ENCODE measurements at regions not wholly inside any gene's neighbourhood (a gene's known extent, or its start where the extent isn't known, plus 50 kb on each side); places are given as distances from the start of the nearest gene placed in this dataset.

DNA sequence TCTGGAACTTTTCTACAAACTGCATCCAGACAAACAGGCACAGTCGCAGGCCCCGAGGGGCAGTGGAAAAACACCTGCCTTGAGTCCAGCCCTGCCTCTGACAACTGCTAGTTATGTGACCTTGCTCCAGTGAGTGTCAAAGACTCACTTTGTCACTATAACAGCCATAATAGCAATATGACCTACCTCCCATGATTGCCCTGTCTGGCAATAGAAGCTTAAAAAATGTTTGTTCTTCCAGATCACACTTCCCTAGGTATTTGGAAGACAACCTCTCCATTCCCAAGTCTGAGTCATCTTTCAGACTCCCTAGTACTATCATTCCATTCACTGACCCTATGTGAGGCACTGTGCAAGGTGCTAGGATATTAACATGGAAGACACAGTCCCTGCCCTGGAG lies 74.5 kb downstream of the RPL27A start:
- TF ChIP-seq, protein P1, sequence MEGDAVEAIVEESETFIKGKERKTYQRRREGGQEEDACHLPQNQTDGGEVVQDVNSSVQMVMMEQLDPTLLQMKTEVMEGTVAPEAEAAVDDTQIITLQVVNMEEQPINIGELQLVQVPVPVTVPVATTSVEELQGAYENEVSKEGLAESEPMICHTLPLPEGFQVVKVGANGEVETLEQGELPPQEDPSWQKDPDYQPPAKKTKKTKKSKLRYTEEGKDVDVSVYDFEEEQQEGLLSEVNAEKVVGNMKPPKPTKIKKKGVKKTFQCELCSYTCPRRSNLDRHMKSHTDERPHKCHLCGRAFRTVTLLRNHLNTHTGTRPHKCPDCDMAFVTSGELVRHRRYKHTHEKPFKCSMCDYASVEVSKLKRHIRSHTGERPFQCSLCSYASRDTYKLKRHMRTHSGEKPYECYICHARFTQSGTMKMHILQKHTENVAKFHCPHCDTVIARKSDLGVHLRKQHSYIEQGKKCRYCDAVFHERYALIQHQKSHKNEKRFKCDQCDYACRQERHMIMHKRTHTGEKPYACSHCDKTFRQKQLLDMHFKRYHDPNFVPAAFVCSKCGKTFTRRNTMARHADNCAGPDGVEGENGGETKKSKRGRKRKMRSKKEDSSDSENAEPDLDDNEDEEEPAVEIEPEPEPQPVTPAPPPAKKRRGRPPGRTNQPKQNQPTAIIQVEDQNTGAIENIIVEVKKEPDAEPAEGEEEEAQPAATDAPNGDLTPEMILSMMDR (IDR thresholded peaks at IDR 0.05): no peak
- H3K9me3 Mint-ChIP-seq (ENCODE audit: unreplicated experiment): no peaks in the 10 kb centered on the region
- DNase-seq (ENCODE audit: extremely low spot score, unreplicated experiment): no peak
- H3K4me3 Mint-ChIP-seq (ENCODE audit: unreplicated experiment): no peak overlapping the region
- no peaks in the 10 kb centered on the region for H3K36me3 Mint-ChIP-seq (ENCODE audit: unreplicated experiment)
- H3K27me3 Mint-ChIP-seq (ENCODE audit: unreplicated experiment): no peaks in the 10 kb centered on the region
- H3K4me1 Mint-ChIP-seq (ENCODE audit: unreplicated experiment): peaks cover 34% of the 10 kb centered on the region
- H3K27ac Mint-ChIP-seq (ENCODE audit: unreplicated experiment): peak overlapping the region; percentile 40

DNA sequence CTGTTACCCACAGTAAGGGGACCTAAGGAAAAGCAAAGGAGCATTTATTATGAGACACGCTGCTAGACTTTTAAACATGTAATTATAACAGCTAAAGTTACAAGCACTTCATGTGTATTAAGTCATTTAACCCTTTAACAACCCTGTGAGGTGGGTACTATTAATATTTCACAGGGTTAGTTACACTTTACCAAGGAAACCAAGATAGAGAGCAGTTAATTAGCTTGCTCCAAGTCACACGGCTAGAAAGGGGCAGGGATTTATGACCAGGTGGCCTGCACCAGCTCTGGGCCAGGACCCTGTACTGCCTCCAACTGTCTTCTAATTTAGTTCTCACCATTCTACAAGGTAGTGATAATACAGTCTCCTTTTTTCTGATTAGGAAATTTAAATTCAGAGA lies 74.9 kb downstream of the RPL27A start:
- Mint-ChIP-seq H3K9me3 (ENCODE audit: unreplicated experiment) (no peaks in the 10 kb centered on the region), H3K27ac (ENCODE audit: unreplicated experiment) (peak overlapping the region; percentile 40), H3K36me3 (ENCODE audit: unreplicated experiment) (no peaks in the 10 kb centered on the region), H3K4me1 (ENCODE audit: unreplicated experiment) (peaks cover 34% of the 10 kb centered on the region), H3K4me3 (ENCODE audit: unreplicated experiment) (no peak overlapping the region), H3K27me3 (ENCODE audit: unreplicated experiment) (no peaks in the 10 kb centered on the region)
- DNase-seq (ENCODE audit: extremely low spot score, unreplicated experiment): no peak
- TF ChIP-seq, protein P1 (IDR thresholded peaks at IDR 0.05): no peak

DNA sequence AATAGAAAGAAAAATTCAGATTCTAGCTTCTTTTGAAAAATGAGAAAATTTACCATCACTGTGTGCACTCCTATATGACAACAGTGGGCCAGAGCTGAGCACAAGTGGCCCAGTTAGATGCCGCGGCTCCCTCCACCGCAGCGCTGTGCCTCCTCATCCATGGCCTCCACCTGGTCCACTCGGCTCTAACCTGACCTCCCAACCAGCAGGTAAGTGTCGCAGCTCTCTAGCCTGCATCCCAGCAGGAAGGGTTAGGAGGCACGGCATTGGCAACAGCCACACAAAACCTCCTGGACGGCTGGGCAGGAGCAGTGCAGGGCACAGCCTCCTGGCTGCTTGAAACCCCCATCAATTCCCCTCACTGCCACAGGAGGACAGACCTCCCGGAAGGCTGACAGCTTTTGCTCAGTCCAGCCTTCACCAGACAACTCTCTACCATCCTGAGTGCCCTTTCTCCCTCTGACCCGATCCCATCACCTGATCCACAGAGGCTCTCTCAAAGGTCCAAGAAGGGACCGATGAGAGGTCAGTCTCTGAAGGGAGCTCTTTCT lies 76.1 kb downstream of the RPL27A start:
- no peak overlapping the region for H3K27ac Mint-ChIP-seq (ENCODE audit: unreplicated experiment)
- TF ChIP-seq, protein P1 (IDR thresholded peaks at IDR 0.05): no peak
- H3K4me1 Mint-ChIP-seq (ENCODE audit: unreplicated experiment): peaks cover 42% of the 10 kb centered on the region
- H3K27me3 Mint-ChIP-seq (ENCODE audit: unreplicated experiment): no peaks in the 10 kb centered on the region
- no peak overlapping the region for H3K4me3 Mint-ChIP-seq (ENCODE audit: unreplicated experiment)
- H3K36me3 Mint-ChIP-seq (ENCODE audit: unreplicated experiment): peaks cover 9% of the 10 kb centered on the region
- H3K9me3 Mint-ChIP-seq (ENCODE audit: unreplicated experiment): no peaks in the 10 kb centered on the region
- no peak for DNase-seq (ENCODE audit: extremely low spot score, unreplicated experiment)

DNA sequence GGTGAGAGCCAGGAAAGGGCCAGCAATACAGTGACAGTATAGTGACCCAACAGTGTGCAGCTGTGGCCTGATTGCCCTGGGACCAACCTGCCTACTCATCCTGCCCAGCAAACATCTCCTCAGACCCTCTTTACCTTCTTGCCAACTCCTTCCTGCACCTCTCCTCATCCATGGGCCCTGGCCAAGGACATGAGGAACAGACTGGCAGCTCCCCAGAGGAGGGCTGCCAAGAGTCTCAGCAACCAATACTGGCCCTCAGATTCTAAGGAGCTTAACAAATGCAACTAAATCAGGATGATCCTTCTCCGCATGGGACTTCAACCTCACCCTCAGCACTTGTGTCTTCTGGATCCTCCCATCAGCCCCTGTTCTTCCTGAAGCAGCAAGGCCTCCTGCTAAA lies 77.0 kb downstream of the RPL27A start:
- Mint-ChIP-seq H3K36me3 (ENCODE audit: unreplicated experiment) (peaks cover 9% of the 10 kb centered on the region), H3K9me3 (ENCODE audit: unreplicated experiment) (no peaks in the 10 kb centered on the region), H3K4me1 (ENCODE audit: unreplicated experiment) (peaks cover 41% of the 10 kb centered on the region), H3K27me3 (ENCODE audit: unreplicated experiment) (no peaks in the 10 kb centered on the region), H3K4me3 (ENCODE audit: unreplicated experiment) (no peak overlapping the region), H3K27ac (ENCODE audit: unreplicated experiment) (no peak overlapping the region)
- DNase-seq (ENCODE audit: extremely low spot score, unreplicated experiment): no peak
- TF ChIP-seq, protein P1 (IDR thresholded peaks at IDR 0.05): no peak

DNA sequence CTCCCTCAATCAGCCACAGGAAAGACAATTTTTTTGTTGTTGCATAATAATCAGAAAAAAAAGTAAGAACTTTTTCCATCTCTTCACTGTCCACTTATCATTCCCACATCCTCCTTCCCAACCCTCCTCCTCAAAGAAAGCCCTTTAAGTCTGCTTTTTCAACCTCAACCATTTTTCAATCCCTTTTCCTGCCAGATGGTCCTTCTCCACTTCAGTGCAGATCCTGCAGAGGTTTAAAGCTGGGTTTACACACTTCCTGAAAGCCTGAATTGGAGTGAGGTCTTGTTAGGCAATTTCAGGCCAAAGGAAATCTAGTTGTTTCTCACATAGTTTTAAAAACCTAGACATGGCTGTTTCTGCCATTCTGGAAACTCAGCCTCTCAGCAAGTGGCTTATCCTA lies 78.3 kb downstream of the RPL27A start:
- H3K36me3 Mint-ChIP-seq (ENCODE audit: unreplicated experiment): peaks cover 9% of the 10 kb centered on the region
- peaks cover 42% of the 10 kb centered on the region for H3K4me1 Mint-ChIP-seq (ENCODE audit: unreplicated experiment)
- no peaks in the 10 kb centered on the region for H3K9me3 Mint-ChIP-seq (ENCODE audit: unreplicated experiment)
- no peaks in the 10 kb centered on the region for H3K27me3 Mint-ChIP-seq (ENCODE audit: unreplicated experiment)
- H3K27ac Mint-ChIP-seq (ENCODE audit: unreplicated experiment): no peak overlapping the region
- no peak overlapping the region for H3K4me3 Mint-ChIP-seq (ENCODE audit: unreplicated experiment)
- TF ChIP-seq, protein P1 (IDR thresholded peaks at IDR 0.05): no peak
- DNase-seq (ENCODE audit: extremely low spot score, unreplicated experiment): no peak

Data from osteocyte (in vitro differentiated cells).